Fibroblast of lung (primary cell): ENCODE measurements at regions not wholly inside any gene's neighbourhood (a gene's known extent, or its start where the extent isn't known, plus 50 kb on each side); places are given as distances from the start of the nearest gene placed in this dataset.

Experiments used
- DNase-seq, 2 donors: peaks; one replicate each; pipeline versions ENCODE4 v3.0.0 to v3.0.0-alpha.2; 2010; ENCODE audit warnings: low read depth in 2 of 2
- H2AFZ ChIP-seq: 2 replicates; pipeline ENCODE4 v1.5.1; 2012; ENCODE audit warnings: low read length, control low read depth, inconsistent platforms
- H3K27ac ChIP-seq: 2 replicates; pipeline ENCODE4 v1.5.1; 2011; ENCODE audit warnings: low read length, control low read depth; ENCODE audit not compliant: insufficient read depth
- H3K27me3 ChIP-seq: 2 replicates; pipeline ENCODE4 v1.5.1; 2011; ENCODE audit warnings: mild to moderate bottlenecking, low read length; ENCODE audit not compliant: control insufficient read depth, insufficient read depth
- H3K36me3 ChIP-seq: 2 replicates; pipeline ENCODE4 v1.5.1; 2011; ENCODE audit warnings: low read length; ENCODE audit not compliant: control insufficient read depth, insufficient read depth
- H3K4me1 ChIP-seq: 2 replicates; pipeline ENCODE4 v1.5.1; 2011; ENCODE audit warnings: low read length; ENCODE audit not compliant: control insufficient read depth, insufficient read depth; ENCODE audit errors: extremely low read depth
- H3K4me2 ChIP-seq: 2 replicates; pipeline ENCODE4 v1.5.1; 2011; ENCODE audit warnings: low read length, control low read depth; ENCODE audit not compliant: insufficient read depth; ENCODE audit errors: extremely low read depth
- H3K4me3 ChIP-seq, 4 experiments: fragments of 200-600 bp in 1 of 4; sonication (generic) in 1 of 4; replicated peaks in 1 of 4; 2 replicates each; pipeline ENCODE4 v1.5.1; 2011 to 2016; ENCODE audit warnings: low read length in 4 of 4, low read depth in 3 of 4, mild to moderate bottlenecking in 3 of 4, control low read depth in 2 of 4, inconsistent platforms in 1 of 4, mixed read lengths in 1 of 4; ENCODE audit not compliant: insufficient read depth in 1 of 4; ENCODE audit errors: control extremely low read depth in 1 of 4
- H3K79me2 ChIP-seq: 2 replicates; pipeline ENCODE4 v1.5.1; 2012; ENCODE audit warnings: mild to moderate bottlenecking, low read length, inconsistent platforms; ENCODE audit not compliant: control insufficient read depth, insufficient read depth
- H3K9ac ChIP-seq: 2 replicates; pipeline ENCODE4 v1.5.1; 2011; ENCODE audit warnings: mild to moderate bottlenecking, low read length, control low read depth; ENCODE audit not compliant: insufficient read depth
- H3K9me3 ChIP-seq: 2 replicates; pipeline ENCODE4 v1.5.1; 2012; ENCODE audit warnings: low read depth, low read length; ENCODE audit not compliant: control insufficient read depth, insufficient read depth
- H4K20me1 ChIP-seq: 2 replicates; pipeline ENCODE4 v1.5.1; 2011; ENCODE audit warnings: low read length; ENCODE audit not compliant: control insufficient read depth, insufficient read depth; ENCODE audit errors: extremely low read depth
- CTCF ChIP-seq, 2 donors: IDR thresholded peaks in 1 of 2; conservative IDR thresholded peaks in 1 of 2; 1 replicate in 1 of 2; 2 replicates in 1 of 2; pipeline ENCODE4 v1.5.1; 2011 to 2012; ENCODE audit warnings: low read length in 2 of 2, control low read depth in 1 of 2, inconsistent platforms in 1 of 2, low read depth in 1 of 2, mild to moderate bottlenecking in 1 of 2
- EZH2 ChIP-seq: IDR thresholded peaks from 2 replicates; pipeline ENCODE4 v1.5.1; 2012; ENCODE audit warnings: low read length, control low read depth, mild to moderate bottlenecking; ENCODE audit errors: missing control alignments

- no peak overlapping the region for H2AFZ ChIP-seq
- no peak overlapping the region for H3K4me3 ChIP-seq
- DNase-seq, result no peak
- H3K27ac ChIP-seq, result no peak overlapping the region
- H3K27me3 ChIP-seq, result no peaks in the 10 kb centered on the region
- H3K36me3 ChIP-seq, result no peaks in the 10 kb centered on the region
- H3K9ac ChIP-seq, result no peak overlapping the region
- no peaks in the 10 kb centered on the region for H3K79me2 ChIP-seq
- no peak overlapping the region for H3K4me2 ChIP-seq
- no peaks in the 10 kb centered on the region for H4K20me1 ChIP-seq
- no peaks in the 10 kb centered on the region for H3K9me3 ChIP-seq
- H3K4me1 ChIP-seq, result no peaks in the 10 kb centered on the region
- TF ChIP-seq EZH2 (no peak), CTCF (conservative IDR thresholded peaks at IDR 0.05 in 1 of 2, IDR thresholded peaks at IDR 0.05 in 1 of 2; ENCODE audit: low read depth in 1 of 2, low read length in 2 of 2) (no peak)
Measured at GRCh38 chr20:20782755-20783154, 70.3 kb upstream of the RALGAPA2 start.

GRCh38 chr20:20782231-20782630 lies 69.8 kb upstream of the RALGAPA2 start:
- Histone ChIP-seq H3K4me2 (no peak overlapping the region), H3K36me3 (no peaks in the 10 kb centered on the region), H4K20me1 (no peaks in the 10 kb centered on the region), H3K9ac (no peak overlapping the region), H3K4me1 (no peaks in the 10 kb centered on the region), H3K79me2 (no peaks in the 10 kb centered on the region), H3K4me3 (no peak overlapping the region), H2AFZ (no peak overlapping the region), H3K27me3 (no peaks in the 10 kb centered on the region), H3K9me3 (no peaks in the 10 kb centered on the region), H3K27ac (no peak overlapping the region)
- DNase-seq, result no peak
- TF ChIP-seq EZH2 (no peak), CTCF (conservative IDR thresholded peaks at IDR 0.05 in 1 of 2, IDR thresholded peaks at IDR 0.05 in 1 of 2; ENCODE audit: low read depth in 1 of 2, low read length in 2 of 2) (no peak)

- no peaks in the 10 kb centered on the region for H4K20me1 ChIP-seq
- H2AFZ ChIP-seq, result no peak overlapping the region
- no peaks in the 10 kb centered on the region for H3K79me2 ChIP-seq
- H3K9ac ChIP-seq, result no peak overlapping the region
- DNase-seq, result no peak
- H3K27ac ChIP-seq, result no peak overlapping the region
- no peaks in the 10 kb centered on the region for H3K9me3 ChIP-seq
- H3K4me3 ChIP-seq, result no peak overlapping the region
- no peaks in the 10 kb centered on the region for H3K27me3 ChIP-seq
- H3K4me2 ChIP-seq, result no peak overlapping the region
- H3K36me3 ChIP-seq, result no peaks in the 10 kb centered on the region
- TF ChIP-seq EZH2 (no peak), CTCF (conservative IDR thresholded peaks at IDR 0.05 in 1 of 2, IDR thresholded peaks at IDR 0.05 in 1 of 2; ENCODE audit: low read depth in 1 of 2, low read length in 2 of 2) (no peak)
- H3K4me1 ChIP-seq, result no peaks in the 10 kb centered on the region
Measured at GRCh38 chr20:20781029-20781428, 68.6 kb upstream of the RALGAPA2 start.
